ENCODE measurements at regions not wholly inside any gene's neighbourhood (a gene's known extent, or its start where the extent isn't known, plus 50 kb on each side); places are given as distances from the start of the nearest gene placed in this dataset.

- TF ChIP-seq CTCF (IDR thresholded peaks at IDR 0.05): no peak
- TF ChIP-seq POLR2AphosphoS5 (IDR thresholded peaks at IDR 0.05): no peak
Observed at GRCh38 chr3:191882289-191882688, 421.3 kb downstream of the PYDC2 start.

All from esophagus muscularis mucosa (tissue), 3 donors.